Left renal cortex interstitium (tissue), 4 donors: ENCODE measurements at regions not wholly inside any gene's neighbourhood (a gene's known extent, or its start where the extent isn't known, plus 50 kb on each side); places are given as distances from the start of the nearest gene placed in this dataset.
"Not testable (repeated sequence)": the region's sequence is repeated elsewhere in the genome, so short reads cannot be mapped to it uniquely, and the experiment has no call there.

Experiments used
- DNase-seq, 4 donors: peaks; one replicate each; pipeline ENCODE4 v3.0.0-alpha.2; 2013; ENCODE audit warnings: low read depth in 4 of 4, low spot score in 2 of 4, missing footprints in 1 of 4

GRCh38 chr12:105622220-105622619, 291.7 kb downstream of the C12orf75 start:
- DNase-seq = no peak

DNA sequence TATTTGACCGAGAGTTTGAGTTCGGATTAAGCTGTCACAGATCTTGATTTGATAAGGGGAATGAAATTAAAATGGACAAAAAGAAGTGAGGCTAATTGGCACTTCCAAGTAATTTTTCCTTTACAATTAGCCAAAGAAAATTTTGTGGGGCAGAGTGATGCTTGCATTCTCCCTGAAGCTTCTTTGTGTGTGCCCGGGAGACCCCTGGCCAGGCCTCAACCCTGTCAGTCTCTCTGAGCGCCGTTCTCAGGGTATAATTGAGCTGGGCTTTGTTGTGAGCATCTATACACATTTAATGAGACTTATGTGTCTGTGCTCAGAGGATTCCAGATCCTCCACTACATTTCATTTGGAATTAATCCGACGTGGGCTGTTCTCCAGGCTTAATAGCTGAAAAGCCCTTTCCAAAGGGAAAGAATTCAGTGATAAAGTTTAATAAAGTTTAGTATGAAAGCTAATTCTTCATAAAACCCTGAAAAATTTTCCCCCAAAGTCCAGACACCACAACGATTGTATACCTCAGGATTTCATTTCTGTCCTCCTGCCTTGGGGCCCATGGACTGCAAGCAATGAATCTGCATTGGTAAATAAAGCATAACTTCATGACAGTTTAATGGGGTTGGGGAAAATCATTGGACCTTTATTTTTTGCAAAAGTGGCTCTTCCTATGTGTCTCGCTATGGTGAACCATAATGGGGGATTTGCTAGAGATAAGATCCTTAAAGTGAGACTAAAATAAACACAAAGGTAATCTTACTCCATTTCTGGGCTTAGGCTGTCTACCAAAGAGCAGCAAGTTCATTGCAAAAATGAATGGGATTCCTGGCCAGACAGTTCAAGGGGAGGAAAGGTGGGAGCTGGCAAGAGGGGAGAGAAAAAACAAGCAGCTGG, 292.6 kb downstream of the C12orf75 start:
- DNase-seq = no peak

DNA sequence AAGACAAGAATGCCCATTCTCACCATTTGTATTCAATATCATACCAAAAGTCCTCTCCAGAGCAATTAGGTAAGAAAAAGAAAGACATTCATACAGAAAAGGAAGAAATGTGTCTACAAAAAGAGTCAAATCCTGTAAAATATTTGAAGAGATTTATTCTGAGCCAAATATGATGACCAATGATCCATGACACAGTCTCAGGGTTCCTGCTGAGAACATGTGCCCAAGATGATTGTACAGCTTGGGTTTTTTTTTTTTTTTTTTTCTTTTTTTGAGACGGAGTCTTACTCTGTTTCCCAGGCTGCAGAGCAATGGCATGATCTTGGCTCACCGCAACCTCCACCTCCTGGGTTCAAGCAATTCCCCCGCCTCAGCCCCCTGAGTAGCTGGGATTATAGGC, 296.2 kb downstream of the C12orf75 start:
- no peak for DNase-seq

- DNase-seq = no peak
Measured at GRCh38 chr12:105637470-105637869, 307.0 kb downstream of the C12orf75 start.

GRCh38 chr12:105640761-105641160, 310.3 kb downstream of the C12orf75 start:
- no peak for DNase-seq

DNA sequence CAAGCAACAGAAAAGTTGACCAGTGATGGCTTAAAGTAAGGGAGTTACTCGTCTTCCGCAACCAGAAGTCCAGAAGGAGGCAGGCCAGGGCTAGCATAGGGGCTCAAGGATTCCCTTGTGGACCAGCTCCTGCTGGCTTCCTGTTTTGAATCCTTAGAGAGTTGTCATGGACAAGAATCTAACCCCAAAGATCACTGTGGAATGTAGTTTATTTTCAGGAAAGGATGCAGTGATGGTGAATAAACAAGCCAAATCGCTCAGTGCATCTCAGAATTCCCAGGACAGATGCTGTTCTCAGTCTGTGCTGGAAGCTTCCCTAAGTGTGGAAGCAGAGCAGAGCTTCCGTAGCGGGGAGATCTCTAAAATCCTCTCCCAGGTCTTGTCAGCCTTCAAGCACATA, 311.3 kb downstream of the C12orf75 start:
- DNase-seq = no peak

- DNase-seq = no peak
Measured at GRCh38 chr12:105644770-105645169, 314.3 kb downstream of the C12orf75 start.

DNA sequence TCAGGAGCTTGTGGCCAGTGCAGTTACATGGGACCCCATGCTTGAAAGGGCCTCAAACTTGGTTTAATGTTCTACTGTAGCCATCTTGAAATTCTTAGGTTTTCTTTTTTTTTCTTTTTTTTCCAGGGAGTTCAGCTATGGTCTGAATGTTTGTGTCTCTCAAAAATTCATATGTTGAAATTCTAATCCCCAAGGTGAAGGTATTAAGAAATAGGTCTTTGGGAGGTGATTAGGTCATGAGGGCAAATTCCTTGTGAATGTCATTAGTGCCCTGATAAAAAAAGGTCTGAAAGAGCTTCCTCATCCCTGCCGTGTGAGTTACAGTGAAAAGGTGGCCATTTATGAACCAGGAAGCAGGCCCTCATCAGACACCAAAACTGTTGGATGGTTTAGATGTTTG, 324.1 kb downstream of the C12orf75 start:
- no peak for DNase-seq

DNA sequence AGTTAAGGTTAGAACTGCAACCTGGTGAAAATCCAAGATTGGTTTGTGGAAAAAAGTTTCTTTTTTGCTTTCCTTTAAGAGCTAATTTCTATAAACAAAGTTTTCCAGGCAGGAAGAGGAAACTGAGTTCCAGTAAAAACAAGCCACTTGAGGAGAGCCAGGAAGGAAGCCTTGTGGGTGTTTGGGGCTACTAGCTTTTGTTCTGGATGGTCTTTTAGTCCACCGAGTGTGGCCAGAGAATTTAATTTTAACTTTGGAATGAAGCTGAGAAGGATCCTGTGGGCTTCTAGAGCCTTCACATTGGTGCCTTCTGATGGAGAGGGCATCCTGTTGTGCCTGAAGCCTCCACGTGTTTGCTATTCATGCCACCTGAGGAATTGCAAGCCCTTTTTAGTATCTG, 327.9 kb downstream of the C12orf75 start:
- DNase-seq = no peak

DNA sequence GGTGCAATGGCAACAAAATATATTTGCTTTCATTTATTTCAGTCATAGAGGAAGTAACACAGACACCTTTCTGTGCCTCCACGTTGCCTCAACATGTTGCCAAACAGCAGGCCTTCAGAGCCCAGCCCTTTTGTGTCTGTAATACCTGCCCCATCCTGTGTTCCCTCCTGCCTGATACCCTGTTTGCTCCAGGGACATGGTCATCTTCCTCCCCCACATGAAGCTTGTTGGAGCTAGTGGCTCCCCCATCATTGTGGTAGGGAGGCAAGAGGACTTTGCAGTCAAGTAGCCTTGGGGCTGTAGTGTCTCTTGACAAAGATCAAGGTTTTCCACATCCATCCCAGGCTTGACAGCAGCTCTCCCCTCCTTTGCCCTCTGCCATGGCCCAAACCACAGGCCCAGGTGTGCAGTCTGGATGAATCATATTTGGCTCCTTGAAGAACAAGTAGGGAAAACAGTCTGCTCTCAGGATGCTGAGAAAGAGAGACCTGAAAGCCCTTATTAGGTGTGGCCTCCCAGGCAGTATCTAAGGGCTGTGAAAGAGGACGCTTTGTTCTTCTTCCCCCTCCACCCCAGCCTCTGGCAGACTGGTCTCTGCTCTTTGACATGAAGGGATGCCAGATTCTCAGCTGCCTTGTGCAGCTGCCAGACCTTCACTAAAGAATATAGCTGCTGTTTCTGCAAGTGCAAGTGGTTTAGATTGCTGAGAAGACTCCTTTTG, 329.0 kb downstream of the C12orf75 start:
- DNase-seq = no peak

- DNase-seq = not testable (repeated sequence)
Measured at GRCh38 chr12:105664765-105665164, 334.3 kb downstream of the C12orf75 start.

DNA sequence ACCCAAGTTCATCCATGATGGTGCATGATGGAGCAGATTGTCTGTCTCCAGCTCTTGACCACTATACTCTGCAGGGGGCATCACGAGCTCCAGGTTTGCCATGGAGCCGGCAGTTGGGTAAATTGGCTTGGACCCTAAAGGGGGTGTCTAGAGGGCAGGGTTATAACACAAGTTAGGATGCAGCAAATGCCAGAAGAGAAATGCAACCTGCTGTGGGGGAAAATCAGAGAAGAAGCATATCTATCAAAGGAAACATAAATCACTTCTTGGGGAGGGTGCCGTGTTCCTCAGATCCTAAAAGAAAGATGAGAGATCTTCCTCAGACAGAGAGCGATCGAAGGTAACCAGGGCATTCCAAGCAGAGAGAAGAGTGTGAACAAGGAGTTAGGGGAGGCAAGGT, 334.9 kb downstream of the C12orf75 start:
- no peak for DNase-seq

DNA sequence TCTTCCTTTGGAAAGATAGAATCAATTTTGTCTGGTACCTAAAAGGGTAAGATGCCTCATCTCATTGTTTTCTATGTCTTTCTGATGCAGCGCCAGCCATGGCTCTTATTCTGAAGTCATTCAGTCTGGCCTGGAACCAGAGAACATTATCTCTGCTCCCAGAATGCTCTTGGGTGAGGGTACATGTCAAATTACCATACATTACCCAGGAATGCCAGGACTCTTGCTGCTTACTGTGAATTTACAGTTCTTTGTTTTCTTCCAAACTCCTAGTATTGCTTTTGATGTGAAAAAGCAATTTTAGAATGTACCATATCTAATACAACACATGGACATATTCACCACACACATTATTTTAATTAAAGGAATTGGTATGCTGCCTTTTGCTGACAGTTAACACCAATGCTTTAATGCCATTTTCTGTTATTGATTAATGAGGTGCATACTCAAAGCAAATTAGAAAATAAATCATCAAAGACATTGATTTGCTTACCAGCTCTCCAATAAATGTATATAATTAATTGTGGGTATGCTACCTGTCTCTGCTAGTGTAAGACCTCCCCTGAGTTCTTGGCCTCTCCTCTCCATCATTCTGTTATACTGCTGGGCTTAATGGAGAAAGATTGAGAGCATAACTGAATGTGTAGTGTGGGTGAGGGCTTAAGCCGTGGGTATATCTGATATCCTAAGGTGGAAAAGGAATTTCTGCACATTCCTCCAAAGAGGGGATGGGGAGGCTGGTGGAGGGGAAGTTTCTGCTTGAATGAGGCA, 337.7 kb downstream of the C12orf75 start:
- no peak for DNase-seq

DNA sequence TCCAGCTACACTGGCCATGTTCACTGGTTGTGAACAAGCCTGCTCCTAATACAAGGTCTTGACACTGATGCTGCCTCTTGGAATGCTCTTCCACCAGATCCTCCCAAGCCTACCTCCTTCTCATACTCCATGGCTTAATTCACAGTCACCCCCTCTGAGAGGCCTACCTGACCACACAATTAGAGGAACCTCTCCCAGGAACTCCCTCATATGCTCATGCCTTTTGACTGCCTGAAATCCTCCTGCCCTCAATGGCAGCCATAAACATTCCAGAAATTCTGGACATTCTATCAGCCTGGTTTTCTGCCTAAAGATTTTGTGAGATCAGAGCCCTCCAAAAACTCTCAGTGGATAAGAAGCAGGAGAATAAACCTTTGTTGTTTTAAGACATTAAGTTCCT, 340.2 kb downstream of the C12orf75 start:
- no peak for DNase-seq

DNA sequence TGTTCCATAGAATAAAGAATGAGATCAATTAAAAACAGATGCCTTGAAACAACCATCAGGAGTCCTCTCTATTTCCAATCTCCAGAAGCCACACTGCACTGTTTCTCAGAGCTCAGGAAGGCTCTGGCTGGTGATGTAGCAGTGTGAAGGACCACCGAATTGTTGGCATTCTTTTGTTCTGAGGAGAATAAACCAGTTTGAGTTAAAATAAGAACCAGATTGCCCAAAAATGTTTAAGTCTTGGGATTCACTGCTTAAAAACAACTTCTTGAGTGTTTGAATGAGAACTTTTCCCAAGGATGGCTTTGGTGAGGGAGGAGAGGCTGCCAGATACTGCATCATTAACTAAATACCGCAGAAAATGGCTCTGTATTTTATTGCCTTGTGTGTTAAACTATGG, 341.2 kb downstream of the C12orf75 start:
- DNase-seq = no peak

DNA sequence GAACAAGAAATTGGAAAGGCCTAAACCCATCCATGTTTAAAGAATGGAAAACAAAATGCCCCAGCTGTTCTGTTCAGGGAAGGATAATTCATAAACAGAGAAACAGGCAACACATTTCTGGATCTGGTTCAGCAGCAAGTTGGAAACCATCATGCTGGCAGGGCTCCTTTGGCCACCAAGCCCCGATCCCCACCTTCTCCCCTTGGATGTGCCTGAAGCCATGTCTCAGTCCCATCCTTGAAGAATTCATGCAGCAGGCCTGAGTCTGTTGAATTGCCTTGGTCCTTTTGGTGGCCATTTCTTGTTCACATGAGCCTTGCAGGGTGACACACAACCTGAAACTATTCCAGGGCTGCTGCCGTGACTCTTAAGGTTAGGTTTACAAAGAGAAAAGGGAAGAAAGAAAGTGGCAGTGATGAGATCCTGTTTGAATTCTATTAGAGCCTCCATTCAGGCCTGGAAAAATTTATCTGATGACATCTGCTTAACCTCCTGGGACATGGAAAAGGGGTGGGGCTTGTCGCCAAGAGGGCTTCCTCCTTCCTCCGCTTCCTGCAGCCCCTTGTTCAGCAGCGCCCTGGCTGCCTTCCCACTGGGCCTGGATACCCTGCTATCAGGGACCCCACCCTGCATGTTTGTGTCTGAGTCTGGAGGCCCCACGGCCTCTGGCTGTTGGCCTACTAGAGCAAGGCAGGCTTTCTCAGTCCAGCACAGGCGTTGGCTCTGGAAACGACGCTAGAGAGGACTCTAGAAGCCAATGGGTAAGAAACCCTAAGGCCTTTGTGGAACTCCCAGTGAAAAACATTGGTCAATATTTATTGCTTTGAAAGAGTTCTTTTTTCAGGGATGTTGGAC, 341.9 kb downstream of the C12orf75 start:
- peak in 2 of 4 donors; percentile 18 to 24 for DNase-seq

DNA sequence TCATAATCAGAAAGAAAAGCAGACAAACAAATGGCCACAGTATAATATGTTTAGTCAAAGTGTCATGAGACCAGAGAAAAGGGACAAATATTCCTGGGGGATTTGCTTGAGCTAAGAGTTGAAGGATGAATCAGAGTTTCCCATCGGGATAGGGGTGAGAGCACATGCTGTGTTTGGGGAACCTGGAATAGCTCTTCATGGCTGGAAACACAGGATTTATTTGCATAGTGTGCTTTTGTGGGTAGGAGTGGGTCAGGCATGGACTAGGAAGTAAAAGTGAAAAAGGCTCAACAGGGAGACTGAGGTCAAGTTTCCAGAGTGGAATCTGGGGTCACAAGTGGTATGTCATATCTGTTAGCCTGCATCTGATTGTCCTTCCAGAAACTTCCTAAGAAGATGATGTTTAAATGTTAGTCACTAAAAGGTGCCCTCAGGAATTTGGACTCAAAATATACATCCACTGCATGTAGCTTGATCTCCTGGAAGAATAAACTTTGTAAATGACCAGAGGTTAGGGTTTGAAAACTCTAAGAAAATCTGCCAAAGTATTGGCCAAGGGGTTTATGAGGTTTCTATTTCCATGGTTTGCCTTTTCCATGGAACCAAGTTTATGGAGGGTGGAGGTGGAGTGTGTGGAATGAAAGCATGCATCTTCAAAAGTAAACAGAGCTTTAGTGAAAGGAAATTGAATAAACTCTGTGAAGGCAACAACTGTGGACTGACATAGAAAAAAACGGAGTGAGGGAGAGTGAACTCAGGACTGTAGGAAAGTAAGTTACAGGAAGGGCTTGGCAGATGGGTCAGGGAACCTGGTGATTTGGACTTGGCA, 344.6 kb downstream of the C12orf75 start:
- DNase-seq = no peak

- no peak for DNase-seq
Measured at GRCh38 chr12:105676694-105677093, 346.2 kb downstream of the C12orf75 start.

DNA sequence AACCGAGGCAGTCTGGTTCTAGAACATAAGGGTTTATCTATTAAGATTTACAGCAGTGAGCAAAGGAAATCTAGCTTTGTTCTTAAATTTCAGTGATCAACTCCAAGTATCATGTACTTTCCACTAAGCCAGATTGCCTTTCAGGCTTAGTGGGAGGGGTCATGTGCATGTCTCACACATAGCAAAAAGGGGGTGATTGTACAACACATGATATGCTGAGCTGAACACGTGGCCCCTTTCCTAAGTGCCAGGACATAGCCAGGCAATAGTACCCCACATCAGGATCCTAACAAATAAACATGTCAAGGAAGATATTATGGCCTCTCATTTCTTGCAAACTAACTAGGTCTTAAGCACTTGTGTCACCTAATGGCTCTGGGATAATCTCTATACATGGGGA, 347.2 kb downstream of the C12orf75 start:
- no peak for DNase-seq
